GM21423 (cell line): ENCODE measurements at regions not wholly inside any gene's neighbourhood (a gene's known extent, or its start where the extent isn't known, plus 50 kb on each side); places are given as distances from the start of the nearest gene placed in this dataset.

Experiments
- ATAC-seq: cut with Tn5 transposase; IDR thresholded peaks from one replicate; pipeline ENCODE4 v1.9.1; 2021; ENCODE audit warnings: mild to moderate bottlenecking, moderate library complexity; ENCODE audit not compliant: unreplicated experiment

DNA sequence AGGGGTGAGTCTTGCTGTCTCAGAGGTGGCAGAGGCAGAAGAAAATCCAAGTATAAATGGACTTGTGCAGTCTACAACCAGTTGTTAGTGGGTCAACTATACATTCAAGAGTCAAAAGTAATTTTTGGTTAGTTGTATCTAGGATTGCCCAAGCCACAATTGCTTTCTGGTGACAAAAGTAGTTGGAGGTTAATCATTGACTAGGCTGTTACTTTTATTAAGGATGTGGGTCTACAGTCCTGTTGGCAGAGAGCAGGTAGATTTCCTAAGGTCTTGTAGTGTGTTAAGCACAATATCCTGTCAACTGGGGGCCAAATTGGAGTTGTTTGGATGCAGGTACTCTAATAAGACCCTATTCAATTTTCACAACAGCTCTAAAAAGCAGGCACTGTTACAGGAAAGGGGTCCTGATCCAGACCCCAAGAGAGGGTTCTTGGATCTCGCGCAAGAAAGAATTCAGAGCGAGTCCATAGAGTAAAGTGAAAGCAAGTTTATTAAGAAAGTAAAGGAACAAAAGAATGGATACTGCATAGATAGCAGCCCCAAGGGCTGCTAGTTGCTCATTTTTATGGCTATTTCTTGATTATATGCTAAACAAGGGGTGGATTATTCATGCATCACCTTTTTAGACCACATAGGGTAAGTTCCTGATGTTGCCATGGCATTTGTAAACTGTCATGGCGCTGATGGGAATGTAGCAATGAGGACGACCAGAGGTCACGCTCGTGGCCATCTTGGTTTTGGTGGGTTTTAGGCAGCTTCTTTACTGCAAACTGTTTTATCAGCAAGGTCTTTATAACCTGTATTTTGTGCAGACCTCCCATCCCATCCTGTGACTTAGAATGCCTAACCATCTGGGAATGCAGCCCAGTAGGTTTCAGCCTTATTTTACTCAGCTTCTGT, 232.6 kb upstream of the SRRM4 start:
- ATAC-seq, result no peak

GRCh38 chr12:118749646-118750045, 231.7 kb upstream of the SRRM4 start:
- no peak for ATAC-seq

GRCh38 chr12:118750666-118751065, 230.7 kb upstream of the SRRM4 start:
- ATAC-seq, result no peak

- no peak for ATAC-seq
Observed at GRCh38 chr12:118751355-118751754, 230.0 kb upstream of the SRRM4 start.

- no peak for ATAC-seq
Observed at GRCh38 chr12:118760623-118761022, 220.7 kb upstream of the SRRM4 start.

GRCh38 chr12:118763234-118763633, 218.1 kb upstream of the SRRM4 start:
- ATAC-seq, result no peak

DNA sequence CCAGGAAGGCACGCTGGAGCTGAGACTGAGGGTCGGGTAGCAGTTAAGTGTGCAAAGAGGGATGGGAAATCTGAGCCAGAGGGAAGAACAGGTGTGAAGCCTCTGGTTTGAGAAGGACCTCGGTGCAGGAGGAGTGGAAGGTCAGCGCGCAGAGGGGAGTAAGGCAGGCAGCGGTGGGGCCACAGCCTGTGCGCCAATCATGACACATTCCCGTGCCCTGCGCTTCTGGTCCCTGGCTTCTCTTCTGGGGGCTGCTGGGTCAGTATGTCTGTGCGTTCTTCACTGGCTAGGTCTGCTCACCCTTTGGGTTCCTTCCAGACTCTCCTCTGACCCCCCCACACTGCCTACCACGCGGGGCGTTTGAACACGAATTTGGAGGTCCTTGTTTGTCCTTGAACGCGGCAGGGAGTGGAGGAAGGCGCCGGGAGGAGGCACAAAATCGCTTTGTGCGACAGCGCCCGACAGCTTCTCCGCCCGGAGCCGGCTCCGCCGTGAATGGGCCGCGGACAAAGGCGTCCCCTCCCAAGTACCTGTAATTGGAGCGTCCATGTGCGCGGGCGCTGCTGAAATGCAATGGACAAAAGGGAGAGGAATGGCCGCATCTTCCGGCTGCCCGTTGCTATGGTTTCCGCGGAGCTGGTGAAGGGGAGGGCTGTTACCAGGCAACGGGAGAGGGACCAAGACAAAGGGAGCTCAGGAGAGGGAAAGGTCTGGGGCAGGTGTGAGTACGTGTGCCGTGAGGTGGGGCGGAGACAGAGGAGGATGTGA, 207.2 kb upstream of the SRRM4 start:
- no peak for ATAC-seq

DNA sequence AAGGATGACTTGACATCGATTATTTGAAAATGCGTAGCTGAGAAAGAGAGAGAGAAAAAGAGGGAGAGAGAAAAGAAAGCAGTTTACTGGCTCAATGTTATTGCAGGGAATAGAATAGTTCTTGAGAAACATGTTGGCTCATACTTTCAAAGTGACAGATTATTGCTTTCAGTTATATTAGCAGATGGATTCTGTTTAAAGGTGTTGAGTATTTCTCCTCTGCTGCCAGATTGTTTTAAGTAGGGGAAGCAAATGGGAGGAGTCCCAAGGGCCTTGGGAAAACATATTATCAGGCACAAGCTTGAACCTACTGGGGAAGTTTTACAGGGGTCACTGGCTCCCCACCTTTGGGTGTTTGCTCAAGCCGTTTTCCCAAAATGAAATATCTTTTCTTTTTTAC, 203.8 kb upstream of the SRRM4 start:
- ATAC-seq, result no peak

DNA sequence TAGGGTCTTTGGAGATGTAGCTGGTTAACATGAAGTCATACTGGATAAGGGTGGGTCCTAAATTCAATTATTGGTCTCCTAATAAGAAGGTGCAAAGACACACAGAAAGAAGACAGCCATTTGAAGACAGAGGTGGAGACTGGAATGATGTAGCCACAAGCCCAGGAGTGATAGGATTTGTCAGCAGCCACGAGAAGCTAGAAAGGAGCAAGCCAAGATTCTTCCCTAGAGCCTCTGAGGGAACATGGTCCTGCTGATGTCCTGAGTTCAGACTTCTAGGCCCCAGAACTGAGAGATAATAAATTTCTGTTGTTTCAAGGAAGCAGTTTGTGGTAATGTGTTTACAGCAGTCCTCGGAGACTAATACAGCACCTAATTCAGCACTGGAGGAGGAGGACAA, 203.3 kb upstream of the SRRM4 start:
- ATAC-seq, result no peak

- no peak for ATAC-seq
Observed at GRCh38 chr12:118780939-118781338, 200.4 kb upstream of the SRRM4 start.

GRCh38 chr12:118781692-118782091, 199.6 kb upstream of the SRRM4 start:
- ATAC-seq, result no peak

- no peak for ATAC-seq
Observed at GRCh38 chr12:118783703-118784102, 197.6 kb upstream of the SRRM4 start.

- no peak for ATAC-seq
Observed at GRCh38 chr12:118790578-118790977, 190.8 kb upstream of the SRRM4 start.

DNA sequence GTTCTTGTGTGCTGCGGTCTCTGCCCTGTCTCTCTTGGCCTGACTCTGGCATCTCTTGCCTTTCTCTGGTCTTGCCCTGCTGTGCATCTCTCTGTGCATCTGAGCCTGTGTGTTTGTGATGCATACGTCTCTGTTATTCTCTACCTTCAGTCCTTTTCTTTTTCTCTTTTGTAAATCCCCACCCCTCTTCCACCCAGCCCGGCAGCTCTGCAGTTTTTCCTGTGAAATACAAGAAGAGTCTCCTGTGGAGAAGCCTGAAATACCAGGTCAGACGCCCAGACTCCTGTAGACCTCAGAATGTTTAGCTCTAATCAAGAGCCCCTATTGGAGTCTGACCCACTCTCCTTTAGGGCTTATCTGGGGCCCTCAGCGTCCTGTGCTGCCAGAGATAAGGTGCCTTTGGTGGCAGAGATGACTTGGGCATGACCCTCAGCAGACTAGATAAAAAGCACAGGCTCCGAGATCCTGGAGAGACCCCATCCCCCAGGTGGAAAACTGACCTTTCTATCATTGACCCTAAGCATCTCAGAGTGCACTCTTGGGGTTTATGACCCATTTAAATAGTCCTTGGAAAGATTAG, 167.5 kb upstream of the SRRM4 start:
- ATAC-seq, result no peak

DNA sequence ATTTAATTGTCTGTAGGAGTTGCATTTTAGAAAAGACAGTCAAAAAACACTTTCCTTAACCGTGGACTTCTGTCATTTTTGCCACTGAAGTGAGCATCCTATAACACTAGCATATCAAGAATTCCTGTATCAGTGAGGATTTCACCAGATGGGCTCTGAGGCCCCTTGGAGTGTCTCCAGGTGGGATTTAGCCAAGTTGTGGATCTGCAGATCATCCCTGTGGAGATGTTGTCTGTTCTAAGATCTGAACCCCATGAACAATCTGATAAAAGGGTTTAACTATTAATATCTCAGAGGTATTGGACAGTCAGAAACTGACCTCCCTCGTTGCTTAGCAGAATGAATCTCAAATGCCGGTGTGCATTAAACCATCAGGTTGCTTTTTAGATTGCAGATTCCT, 165.0 kb upstream of the SRRM4 start:
- no peak for ATAC-seq

DNA sequence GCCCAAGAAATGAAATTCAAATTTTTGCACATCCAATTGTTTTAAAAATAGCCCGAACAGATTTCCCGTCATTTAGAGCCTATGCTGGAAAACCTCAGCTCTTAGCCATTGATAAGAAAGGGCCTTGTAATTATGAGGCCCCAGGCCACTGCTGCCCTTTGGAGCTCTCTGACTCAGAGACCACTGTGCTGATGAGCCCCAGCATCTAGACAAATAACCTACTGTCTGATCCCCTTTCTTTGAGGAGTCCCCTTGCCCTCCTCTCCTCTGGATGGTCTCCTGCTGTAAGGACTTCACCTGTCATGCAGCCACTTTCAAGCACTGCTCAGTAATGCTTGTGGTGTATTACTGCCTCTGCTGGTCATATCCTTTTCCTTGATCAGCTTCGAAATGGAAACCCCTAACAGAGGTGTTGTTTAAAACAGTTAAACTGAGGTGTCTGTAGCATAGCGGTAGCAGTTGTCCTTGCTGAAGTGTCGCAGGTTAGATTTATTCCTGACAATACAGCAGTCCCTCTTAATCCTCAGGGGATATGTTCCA, 159.9 kb upstream of the SRRM4 start:
- no peak for ATAC-seq

GRCh38 chr12:118822512-118822911, 158.8 kb upstream of the SRRM4 start:
- ATAC-seq, result no peak

- ATAC-seq, result no peak
Observed at GRCh38 chr12:118827047-118827446, 154.3 kb upstream of the SRRM4 start.

- no peak for ATAC-seq
Observed at GRCh38 chr12:118827606-118828005, 153.7 kb upstream of the SRRM4 start.

DNA sequence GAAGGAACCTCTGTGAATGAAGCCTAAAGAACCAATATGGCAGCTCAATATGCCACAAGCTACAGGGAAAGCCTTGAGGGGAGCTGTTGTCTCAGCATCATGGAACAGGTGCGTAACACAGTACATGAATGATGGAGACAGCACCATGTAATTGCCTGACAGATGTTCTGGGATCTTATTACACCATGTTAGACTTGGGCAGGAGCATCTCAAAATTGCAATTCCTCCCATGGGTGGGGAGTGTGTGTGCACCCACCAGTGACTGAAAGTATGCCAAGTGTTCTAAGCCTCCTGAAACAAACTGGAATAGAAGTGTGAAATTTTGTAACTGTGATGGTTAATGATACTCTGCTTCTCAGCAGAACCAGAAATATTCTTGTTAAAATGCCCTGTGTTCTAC, 151.0 kb upstream of the SRRM4 start:
- no peak for ATAC-seq

DNA sequence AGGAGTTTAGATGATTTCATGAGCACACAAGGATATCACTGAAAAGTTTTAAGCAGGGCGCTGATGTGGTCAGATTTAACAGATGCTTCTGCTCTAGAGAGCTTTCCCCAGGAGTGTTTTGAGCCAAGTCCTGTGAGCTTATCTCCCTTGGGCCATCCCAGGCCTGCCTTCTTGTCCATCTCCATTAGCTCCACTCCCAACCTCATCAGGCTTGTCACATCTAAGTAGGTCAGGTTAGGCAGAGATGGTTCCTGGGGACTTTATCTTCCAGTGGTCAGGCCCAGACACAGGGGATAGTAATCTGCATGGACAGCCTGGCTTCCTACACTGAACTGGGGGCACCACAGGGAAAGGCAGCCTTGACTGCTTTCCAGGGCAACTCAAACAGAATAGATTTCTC, 145.4 kb upstream of the SRRM4 start:
- ATAC-seq, result no peak

DNA sequence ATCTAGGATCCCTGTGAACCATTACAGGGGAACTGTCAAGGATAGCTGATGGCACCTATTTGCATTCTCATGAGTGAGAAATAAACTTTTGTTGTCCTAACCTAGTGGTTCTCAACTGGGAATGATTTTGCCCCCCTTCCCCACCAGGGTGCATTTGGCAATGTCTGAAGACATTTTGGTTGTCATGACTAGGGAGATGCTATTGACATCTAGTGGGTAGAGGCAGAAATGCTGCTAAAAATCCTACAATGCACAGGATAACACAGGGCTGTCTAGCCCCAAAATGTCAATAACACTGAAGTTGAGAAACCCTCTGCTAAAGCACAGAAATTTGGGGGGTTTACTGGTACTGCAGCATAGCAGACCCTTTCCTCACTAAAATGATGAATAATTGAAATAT, 140.9 kb upstream of the SRRM4 start:
- no peak for ATAC-seq
